ENCODE measurements at regions not wholly inside any gene's neighbourhood (a gene's known extent, or its start where the extent isn't known, plus 50 kb on each side); places are given as distances from the start of the nearest gene placed in this dataset.

- Histone ChIP-seq H4K20me1 (ENCODE audit: insufficient read depth, low read length) (no peaks in the 10 kb centered on the region), H3K4me2 (ENCODE audit: low read depth, low read length) (no peak overlapping the region), H3K27ac (ENCODE audit: low read length) (no peak overlapping the region), H3K4me3 (ENCODE audit: low read length) (no peak overlapping the region), H3K4me1 (ENCODE audit: low read length) (peaks cover 3% of the 10 kb centered on the region), H3K9me3 (replicated peaks; ENCODE audit: insufficient read depth, low read length) (no peaks in the 10 kb centered on the region), H3F3A (ENCODE audit: insufficient read depth, low read length) (no peaks in the 10 kb centered on the region), H2AFZ (ENCODE audit: low read length) (no peak overlapping the region), H3K27me3 (replicated peaks; ENCODE audit: insufficient read depth, low read length) (no peaks in the 10 kb centered on the region), H3K36me3 (replicated peaks; ENCODE audit: insufficient read depth, low read length) (no peaks in the 10 kb centered on the region; the same call in 1 of the 2 replicates), H3K9me2 (replicated peaks; ENCODE audit: insufficient read depth, low read length) (no peaks in the 10 kb centered on the region), H3K9ac (ENCODE audit: low read length) (no peak overlapping the region), H3K79me2 (ENCODE audit: low read length) (no peaks in the 10 kb centered on the region)
- no peak for TF ChIP-seq EZH2phosphoT487 (IDR thresholded peaks at IDR 0.05; ENCODE audit: low read length)
- DNase-seq: no peak
These were observed 115.1 kb downstream of the NBPF12 start for GRCh38 chr1:147053269-147053668.

DNA sequence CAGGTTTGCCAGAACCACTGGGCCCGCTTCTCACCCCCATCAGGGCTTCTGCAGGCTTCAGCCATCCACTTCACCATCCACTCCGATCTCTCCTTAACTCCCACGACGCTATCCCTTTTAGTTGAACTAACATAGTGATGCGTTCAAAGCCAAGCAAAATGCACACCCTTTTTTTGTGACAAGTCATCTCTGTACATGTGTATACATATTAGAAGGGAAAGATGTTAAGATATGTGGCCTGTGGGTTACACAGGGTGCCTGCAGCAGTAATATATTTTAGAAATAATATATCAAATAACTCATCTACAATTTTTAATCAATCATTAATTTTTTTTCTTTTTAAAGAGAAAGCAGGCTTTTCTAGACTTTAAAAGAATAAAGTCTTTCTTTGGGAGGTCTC, 114.6 kb downstream of the NBPF12 start:
- Histone ChIP-seq H3K27ac (ENCODE audit: low read length) (no peak overlapping the region), H2AFZ (ENCODE audit: low read length) (no peak overlapping the region), H3K9me3 (replicated peaks; ENCODE audit: insufficient read depth, low read length) (no peaks in the 10 kb centered on the region), H3K9me2 (replicated peaks; ENCODE audit: insufficient read depth, low read length) (no peaks in the 10 kb centered on the region), H3K27me3 (replicated peaks; ENCODE audit: insufficient read depth, low read length) (no peaks in the 10 kb centered on the region), H3K36me3 (replicated peaks; ENCODE audit: insufficient read depth, low read length) (no peaks in the 10 kb centered on the region; the same call in 1 of the 2 replicates), H3F3A (ENCODE audit: insufficient read depth, low read length) (no peaks in the 10 kb centered on the region), H3K79me2 (ENCODE audit: low read length) (no peaks in the 10 kb centered on the region), H4K20me1 (ENCODE audit: insufficient read depth, low read length) (no peaks in the 10 kb centered on the region), H3K4me1 (ENCODE audit: low read length) (peaks cover 7% of the 10 kb centered on the region), H3K4me2 (ENCODE audit: low read depth, low read length) (no peak overlapping the region), H3K4me3 (ENCODE audit: low read length) (no peak overlapping the region), H3K9ac (ENCODE audit: low read length) (no peak overlapping the region)
- DNase-seq: no peak
- no peak for TF ChIP-seq EZH2 (optimal IDR thresholded peaks at IDR 0.05; ENCODE audit: low read depth, low read length)
- TF ChIP-seq CTCF (IDR thresholded peaks at IDR 0.05; ENCODE audit: low read length): no peak
- no peak for TF ChIP-seq EZH2phosphoT487 (IDR thresholded peaks at IDR 0.05; ENCODE audit: low read length)

GRCh38 chr1:147052143-147052542, 114.0 kb downstream of the NBPF12 start:
- Histone ChIP-seq H3K4me3 (ENCODE audit: low read length) (no peak overlapping the region), H3K9ac (ENCODE audit: low read length) (no peak overlapping the region), H3K36me3 (replicated peaks; ENCODE audit: insufficient read depth, low read length) (no peaks in the 10 kb centered on the region), H3K4me2 (ENCODE audit: low read depth, low read length) (no peak overlapping the region), H3F3A (ENCODE audit: insufficient read depth, low read length) (peaks cover 2% of the 10 kb centered on the region; the same call in 1 of the 2 replicates), H3K79me2 (ENCODE audit: low read length) (no peaks in the 10 kb centered on the region), H3K4me1 (ENCODE audit: low read length) (peaks cover 9% of the 10 kb centered on the region), H3K9me2 (replicated peaks; ENCODE audit: insufficient read depth, low read length) (no peaks in the 10 kb centered on the region), H4K20me1 (ENCODE audit: insufficient read depth, low read length) (no peaks in the 10 kb centered on the region), H2AFZ (ENCODE audit: low read length) (no peak overlapping the region), H3K27ac (ENCODE audit: low read length) (no peak overlapping the region), H3K9me3 (replicated peaks; ENCODE audit: insufficient read depth, low read length) (no peaks in the 10 kb centered on the region), H3K27me3 (replicated peaks; ENCODE audit: insufficient read depth, low read length) (no peaks in the 10 kb centered on the region)
- no peak for DNase-seq
- TF ChIP-seq EZH2 (optimal IDR thresholded peaks at IDR 0.05; ENCODE audit: low read depth, low read length) (no peak), CTCF (IDR thresholded peaks at IDR 0.05; ENCODE audit: low read length) (no peak), EZH2phosphoT487 (IDR thresholded peaks at IDR 0.05; ENCODE audit: low read length) (no peak)

- no peak for DNase-seq
- no peak overlapping the region for H3K4me2 ChIP-seq (ENCODE audit: low read depth, low read length)
- peaks cover 15% of the 10 kb centered on the region for H3K4me1 ChIP-seq (ENCODE audit: low read length)
- peaks cover 12% of the 10 kb centered on the region for H3F3A ChIP-seq (ENCODE audit: insufficient read depth, low read length)
- no peaks in the 10 kb centered on the region for H3K36me3 ChIP-seq (replicated peaks; ENCODE audit: insufficient read depth, low read length)
- H2AFZ ChIP-seq (ENCODE audit: low read length): no peak overlapping the region
- no peak overlapping the region for H3K9ac ChIP-seq (ENCODE audit: low read length)
- no peak overlapping the region for H3K27ac ChIP-seq (ENCODE audit: low read length)
- no peak for TF ChIP-seq EZH2phosphoT487 (IDR thresholded peaks at IDR 0.05; ENCODE audit: low read length)
- TF ChIP-seq EZH2 (optimal IDR thresholded peaks at IDR 0.05; ENCODE audit: low read depth, low read length): no peak
- no peak for TF ChIP-seq CTCF (IDR thresholded peaks at IDR 0.05; ENCODE audit: low read length)
- no peaks in the 10 kb centered on the region for H3K27me3 ChIP-seq (replicated peaks; ENCODE audit: insufficient read depth, low read length)
- H4K20me1 ChIP-seq (ENCODE audit: insufficient read depth, low read length): no peaks in the 10 kb centered on the region
- no peaks in the 10 kb centered on the region for H3K79me2 ChIP-seq (ENCODE audit: low read length)
- no peaks in the 10 kb centered on the region for H3K9me3 ChIP-seq (replicated peaks; ENCODE audit: insufficient read depth, low read length)
- no peaks in the 10 kb centered on the region for H3K9me2 ChIP-seq (replicated peaks; ENCODE audit: insufficient read depth, low read length)
- H3K4me3 ChIP-seq (ENCODE audit: low read length): no peak overlapping the region
These were observed 113.0 kb downstream of the NBPF12 start for GRCh38 chr1:147051136-147051535.
